GDM1 (cell line): ENCODE measurements at regions not wholly inside any gene's neighbourhood (a gene's known extent, or its start where the extent isn't known, plus 50 kb on each side); places are given as distances from the start of the nearest gene placed in this dataset.
"Not testable (repeated sequence)": the region's sequence is repeated elsewhere in the genome, so short reads cannot be mapped to it uniquely, and the experiment has no call there.

ENCODE experiments used
- DNase-seq: peaks from one replicate; lab custom pipeline; 2025; lab: John Stamatoyannopoulos, UW

- no peak for DNase-seq
Observed at GRCh38 chr5:118552731-118553360, 435.5 kb downstream of the DTWD2 start.

DNA sequence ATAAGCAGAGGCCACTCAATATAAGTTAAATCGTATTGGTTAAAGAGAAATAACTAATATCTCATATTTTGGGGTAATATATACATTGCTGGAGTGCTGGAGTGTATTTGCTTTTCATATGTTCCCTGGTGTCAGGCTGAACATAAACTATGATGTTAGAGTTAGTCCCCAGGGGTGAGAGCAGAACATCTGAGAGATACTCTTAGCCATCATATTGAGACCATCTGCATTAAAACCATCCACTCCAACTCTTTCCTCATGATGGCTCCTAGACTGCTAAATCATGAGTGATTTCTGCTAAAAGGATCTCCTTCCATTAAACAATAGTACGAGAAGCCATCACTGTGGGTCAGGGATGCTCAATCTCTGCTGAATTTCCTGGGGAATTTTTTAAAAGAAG is 436.2 kb downstream of the DTWD2 start:
- no peak for DNase-seq

- no peak for DNase-seq
Observed at GRCh38 chr5:118551716-118552115, 436.6 kb downstream of the DTWD2 start.

DNA sequence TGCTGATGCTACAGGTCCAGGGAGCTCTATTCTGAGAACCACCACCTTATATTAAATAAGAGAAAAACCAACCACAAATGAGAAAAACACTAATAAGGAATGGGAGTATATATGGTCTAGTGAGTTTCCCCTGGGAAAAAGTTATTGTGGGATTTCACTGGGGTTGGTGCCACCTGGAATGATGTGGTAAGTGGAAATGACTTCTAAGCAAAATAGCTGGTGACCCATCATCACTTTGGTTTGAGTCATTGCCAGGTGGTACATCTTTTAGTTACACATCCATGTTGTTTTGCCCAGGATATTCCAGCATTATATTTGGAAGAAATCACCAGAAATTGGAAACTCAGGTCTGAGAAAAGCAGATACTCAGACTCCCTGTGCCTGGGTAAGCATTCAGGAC is 437.3 kb downstream of the DTWD2 start:
- DNase-seq = no peak

DNA sequence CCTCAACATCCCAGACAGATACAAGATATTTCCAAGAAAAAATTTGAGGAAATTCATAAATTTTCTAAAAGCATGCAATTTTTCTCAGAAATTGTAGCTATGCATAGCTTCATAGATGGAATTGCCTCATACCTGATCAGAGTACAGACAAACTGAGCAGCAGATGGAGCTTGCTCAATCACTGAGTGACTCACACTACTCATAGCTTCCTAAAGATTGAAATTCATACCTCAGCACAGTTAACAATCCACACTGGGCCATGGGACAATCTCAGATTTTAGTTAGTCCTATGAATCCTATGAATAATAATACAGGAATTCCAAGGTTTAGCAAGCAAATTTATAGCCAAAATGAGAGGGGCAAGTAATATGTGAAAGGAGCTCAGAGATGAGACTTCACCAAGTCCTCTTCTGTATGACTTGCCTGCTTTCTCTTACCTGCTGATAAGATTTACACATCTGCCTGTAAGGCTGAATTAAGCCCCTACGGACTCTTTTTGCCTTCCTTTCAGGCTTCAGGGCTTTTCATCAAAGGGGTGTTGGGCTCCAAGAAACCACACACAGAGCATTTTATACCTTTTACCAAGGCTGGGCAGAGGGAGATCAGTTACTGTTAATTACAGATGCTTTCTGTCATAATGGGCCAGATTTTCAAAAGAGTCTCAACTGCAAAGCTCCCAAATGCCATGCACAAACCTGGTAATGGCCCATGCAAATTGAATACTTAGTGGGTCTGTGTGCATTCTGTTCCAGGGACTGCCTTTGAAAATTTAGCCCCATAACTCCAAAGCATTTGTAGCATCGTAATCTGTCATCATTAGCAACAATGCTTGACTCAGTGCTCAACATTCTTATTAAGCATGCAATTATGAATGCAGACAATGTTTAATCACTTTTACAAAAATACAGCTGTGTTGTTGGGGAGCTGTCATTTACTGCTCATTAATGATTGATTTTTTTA is 439.3 kb downstream of the DTWD2 start:
- DNase-seq = no peak

DNA sequence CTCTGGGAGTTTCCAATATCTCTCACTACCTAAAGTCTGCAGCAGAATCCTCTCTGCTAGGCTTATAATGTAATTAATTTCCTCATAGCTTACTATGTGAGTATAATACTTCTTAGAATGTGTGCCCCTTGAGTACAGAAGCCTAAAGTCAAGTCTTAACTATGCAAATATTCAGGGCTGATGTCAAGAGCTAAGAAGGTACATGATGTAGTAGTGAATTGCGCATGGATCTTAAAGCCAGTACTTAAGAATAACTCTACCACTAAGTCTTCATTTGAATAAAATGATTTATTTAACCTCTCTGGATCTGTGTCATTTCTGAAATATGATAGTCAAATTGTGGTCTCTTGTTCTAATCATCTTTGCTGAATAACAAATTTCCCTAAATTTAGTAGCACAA is 442.9 kb downstream of the DTWD2 start:
- no peak for DNase-seq

DNA sequence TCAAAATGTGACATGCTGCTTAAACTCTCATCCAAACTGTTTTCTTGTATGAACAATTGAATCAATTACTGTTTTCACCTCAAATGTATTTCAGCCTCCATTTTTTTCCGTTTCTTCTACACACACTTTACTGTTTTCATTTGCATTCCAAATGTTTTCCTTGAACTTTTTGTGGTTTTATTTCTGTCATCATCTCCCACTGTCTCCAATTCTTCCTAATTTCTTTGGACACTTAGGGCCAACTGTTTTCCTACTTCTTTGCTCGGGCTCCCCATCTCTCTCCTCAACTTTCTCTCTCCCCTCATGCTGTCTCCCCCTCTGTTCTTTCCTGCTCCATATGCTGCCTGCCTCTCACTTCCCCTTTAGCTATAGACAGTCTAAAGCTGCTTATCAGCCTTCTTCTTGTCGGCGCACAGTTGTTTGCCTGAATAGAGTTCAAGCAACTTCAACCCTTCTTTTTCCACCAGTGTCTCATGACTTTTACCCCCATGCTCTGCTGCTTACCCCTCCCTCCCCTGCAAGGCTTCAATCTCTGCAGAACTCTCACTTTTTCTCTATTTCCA is 443.4 kb downstream of the DTWD2 start:
- DNase-seq = no peak

- DNase-seq = no peak
Observed at GRCh38 chr5:118533923-118534322, 454.4 kb downstream of the DTWD2 start.

DNA sequence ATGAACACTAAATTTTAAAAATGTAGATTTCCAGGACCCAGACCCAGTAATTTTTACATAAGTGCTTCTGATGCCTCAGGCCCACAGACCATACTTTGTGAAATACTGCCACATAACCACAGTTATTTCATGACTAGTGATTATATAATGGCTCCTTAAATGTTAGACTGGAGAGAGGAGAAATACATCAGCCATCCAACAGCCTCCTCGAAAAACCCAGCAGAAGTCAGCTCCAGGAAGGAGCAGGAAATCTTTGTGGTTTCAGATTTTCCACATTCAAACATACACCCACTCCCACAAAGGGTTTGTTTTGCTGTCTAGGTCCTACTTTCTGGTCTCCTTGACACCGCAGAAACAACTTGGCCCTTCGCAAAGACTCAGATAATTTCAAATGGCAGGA is 455.2 kb downstream of the DTWD2 start:
- no peak for DNase-seq

DNA sequence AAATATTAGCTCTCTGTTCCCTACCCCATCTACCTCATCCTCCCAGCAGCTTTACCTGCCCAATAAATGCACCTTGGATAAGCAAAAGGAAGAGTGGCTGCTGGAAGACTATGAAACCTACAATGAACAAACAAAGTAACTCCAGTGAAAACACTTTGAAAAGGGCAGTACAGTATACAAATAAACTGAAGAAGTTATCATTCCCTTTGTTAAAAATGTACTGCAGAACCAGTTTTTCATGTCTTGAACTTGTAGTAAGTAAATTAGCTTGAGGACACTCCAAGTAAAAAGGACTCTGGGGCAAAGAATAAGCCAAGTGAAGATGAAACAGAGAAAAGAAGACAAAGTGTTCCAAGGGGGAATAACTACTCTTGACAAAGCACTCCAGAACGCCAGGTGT is 457.1 kb downstream of the DTWD2 start:
- DNase-seq = no peak

DNA sequence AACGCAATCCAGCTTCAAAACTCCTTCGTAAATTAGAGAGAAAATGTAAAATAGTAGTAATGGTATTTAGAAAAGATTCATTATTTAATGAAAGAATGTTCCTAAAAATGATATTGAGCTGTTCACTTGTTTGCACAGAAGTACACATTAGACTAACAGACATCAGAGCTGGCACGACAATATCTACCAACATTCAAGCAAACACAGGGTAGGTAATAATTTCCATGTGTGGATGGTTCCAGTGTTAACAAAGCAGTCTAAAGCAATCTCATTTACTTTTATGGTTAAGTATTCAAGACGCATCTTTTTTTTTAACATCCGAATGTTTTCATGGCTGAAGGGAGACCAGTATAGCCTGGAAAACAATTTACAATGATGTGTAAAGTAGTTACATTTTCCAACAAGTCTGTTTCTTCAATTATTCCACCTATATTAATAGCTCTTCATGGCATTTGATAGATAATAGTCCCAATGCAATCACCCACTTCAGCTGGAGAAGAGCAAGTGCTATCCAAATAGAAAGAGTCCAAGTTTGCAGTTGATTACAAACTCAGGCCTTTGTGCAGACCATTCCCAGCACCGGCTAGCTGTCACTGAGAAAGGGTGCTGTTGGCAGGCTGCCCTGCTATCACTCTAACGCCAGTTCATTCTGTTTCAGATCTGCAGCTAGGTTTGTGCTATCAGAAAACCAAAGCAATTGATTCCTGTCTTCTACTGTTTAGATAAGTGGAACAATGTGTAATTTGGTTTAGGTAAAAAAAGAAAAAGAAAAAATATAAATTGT is 458.8 kb downstream of the DTWD2 start:
- DNase-seq = no peak

DNA sequence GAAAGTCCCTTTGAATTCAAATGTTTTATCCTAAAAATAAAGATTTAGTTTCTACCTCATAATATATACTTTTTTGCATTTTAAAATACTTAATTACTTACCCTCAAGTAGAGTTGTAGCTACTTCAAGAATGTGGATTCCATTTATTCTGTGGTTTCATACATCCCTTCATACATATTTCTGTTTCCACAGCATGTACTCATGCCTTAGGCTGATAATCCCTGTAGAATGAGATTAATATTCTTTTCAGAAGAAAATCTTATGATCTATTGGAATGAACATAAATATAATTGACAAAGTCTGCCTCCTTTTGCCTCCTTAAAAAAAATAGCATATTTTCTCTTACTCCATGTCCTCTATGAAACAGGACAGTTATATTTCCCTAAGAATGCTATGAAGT is 465.7 kb downstream of the DTWD2 start:
- DNase-seq = no peak

DNA sequence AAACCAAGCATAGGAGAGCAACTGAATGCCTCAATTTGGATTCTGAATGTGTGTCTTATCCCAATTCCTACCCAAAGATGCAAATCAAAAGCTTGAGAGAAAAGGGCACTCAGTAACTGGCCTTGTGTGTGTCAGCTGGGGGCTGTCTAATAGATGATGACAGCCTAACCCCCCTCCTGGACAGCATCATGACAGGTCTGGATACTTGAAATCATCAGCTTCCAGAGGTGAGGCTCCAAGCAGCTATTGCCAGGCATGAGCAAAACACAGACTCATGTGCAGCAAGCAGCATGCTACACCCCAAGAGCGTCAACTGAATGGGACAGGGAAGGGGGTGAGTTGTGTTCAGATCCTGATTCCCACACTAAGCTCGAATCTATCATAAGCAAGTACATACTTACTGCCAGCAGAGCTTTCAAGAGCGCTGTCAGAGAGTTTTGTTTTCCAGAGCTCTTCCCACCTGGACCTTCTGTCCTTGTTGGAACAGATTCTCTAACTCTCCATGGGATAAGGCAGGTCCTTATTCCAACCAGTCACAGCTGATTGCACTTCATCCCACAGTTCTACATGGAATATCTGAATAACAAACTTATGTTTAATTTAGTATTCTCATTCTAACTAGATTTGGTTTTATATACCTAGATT is 467.5 kb downstream of the DTWD2 start:
- no peak for DNase-seq

DNA sequence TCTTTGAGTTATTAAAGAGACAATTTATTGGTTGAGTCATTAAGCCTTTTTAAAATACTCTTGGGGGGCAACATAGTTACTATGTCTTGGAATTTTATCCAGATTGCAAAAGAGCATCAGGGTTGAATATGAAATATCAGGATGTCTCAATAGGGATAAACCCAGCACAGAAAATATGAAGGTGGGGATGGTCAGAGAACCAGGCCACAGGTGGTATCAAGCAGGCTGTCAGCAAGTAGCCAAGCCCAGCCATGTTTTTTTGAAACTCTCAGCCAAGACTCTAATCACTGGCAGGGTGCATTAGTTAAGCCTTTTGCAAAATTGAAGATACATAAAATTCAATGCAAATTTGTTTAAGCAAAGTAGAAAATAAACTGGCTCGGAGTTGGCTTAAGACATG is 468.9 kb downstream of the DTWD2 start:
- no peak for DNase-seq

DNA sequence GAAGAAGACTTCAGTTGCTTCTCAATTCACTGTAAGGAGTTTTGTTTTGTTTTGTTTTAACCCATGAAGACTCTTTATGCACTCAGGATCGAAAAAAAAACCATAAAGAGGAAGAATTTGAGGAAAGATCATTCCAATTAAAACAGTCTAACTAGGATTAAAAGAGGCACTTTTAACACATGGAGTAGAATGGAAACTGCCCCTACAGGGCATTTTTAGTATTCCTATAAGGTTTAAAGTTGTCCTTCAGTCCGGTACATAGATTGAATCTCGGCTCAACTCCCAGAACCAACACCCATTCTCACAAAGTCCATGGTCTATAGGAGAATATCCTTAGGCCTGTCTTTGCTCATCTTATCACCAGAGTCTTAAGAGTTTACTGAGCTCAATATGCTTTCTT is 469.6 kb downstream of the DTWD2 start:
- no peak for DNase-seq

GRCh38 chr5:118511846-118512245 is 476.5 kb downstream of the DTWD2 start:
- DNase-seq = no peak

DNA sequence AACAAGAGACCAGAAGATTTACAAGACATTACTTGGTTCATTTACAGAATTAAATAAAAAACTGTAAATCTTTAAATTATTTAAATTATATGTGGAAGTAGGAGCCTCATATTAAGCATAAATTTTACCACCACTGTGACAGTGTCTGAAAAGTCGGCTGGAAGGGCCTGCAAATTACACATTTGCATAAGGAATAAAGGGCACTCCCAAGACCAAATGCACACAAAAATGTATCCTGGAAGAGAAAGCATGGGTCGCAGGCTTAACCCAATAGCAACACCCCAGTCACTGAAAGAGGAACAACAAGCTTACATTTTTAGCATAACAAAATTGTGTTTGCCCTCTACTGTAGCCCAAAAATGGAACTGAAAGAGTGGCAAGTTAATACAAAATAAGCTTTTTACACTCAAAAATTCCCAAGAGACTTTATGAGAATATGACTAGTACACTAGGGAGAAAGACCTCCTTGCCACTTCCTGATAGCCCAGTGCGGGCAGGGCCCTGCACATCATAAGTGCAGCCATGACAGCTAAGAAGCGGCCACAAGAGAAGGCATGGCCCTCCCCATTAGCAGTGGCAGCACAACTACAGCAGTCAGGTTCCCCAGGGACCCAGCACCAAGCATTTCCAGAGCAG is 482.0 kb downstream of the DTWD2 start:
- DNase-seq = no peak

DNA sequence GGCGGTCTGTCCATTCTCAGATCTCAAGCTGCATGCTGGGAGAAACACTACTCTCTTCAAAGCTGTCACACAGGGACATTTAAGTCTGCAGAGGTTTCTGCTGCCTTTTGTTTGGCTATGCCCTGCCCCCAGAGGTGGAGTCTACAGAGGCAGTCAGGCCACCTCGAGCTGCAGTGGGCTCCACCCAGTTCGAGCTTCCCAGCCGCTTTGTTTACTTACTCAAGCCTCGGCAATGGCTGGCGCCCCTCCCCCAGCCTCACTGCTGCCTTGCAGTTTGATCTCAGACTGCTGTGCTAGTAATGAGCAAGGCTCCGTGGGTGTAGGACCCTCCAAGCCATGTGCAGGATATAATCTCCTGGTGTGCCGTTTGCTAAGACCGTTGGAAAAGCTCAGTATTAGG is 486.1 kb downstream of the DTWD2 start:
- DNase-seq = not testable (repeated sequence)

GRCh38 chr5:118491351-118491750 is 497.0 kb downstream of the DTWD2 start:
- DNase-seq = no peak

- no peak for DNase-seq
Observed at GRCh38 chr5:118486647-118487225, 501.6 kb downstream of the DTWD2 start.

DNA sequence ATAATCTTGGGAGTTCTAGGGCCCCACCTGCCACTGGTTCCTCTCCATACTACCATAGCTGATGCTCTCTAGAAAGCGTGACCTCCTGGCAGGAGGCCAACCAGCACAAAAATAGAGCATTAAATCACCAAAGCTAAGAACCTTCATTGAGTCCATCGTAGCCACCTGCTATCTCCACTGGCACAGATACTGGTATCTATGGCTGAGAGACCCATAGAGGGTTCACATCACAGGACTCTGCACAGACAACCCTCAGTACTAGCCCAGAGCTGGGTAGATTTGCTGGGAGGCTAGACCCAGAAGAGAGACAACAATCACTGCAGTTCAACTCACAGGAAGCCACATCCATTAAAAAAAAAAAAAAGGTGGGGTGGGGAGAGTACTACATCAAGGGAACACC is 509.1 kb downstream of the DTWD2 start:
- DNase-seq = no peak
